ENCODE measurements at regions not wholly inside any gene's neighbourhood (a gene's known extent, or its start where the extent isn't known, plus 50 kb on each side); places are given as distances from the start of the nearest gene placed in this dataset.

GRCh38 chr4:22959483-22959882, 266.7 kb downstream of the GBA3 start:
- Histone ChIP-seq H3K79me2 (ENCODE audit: insufficient read depth, low read length) (no peaks in the 10 kb centered on the region), H3K4me1 (ENCODE audit: insufficient read depth, low read length, poor library complexity, severe bottlenecking) (no peaks in the 10 kb centered on the region), H3K27me3 (ENCODE audit: insufficient read depth, low read length, poor library complexity, severe bottlenecking) (no peaks in the 10 kb centered on the region), H3F3A (ENCODE audit: low read depth) (no peaks in the 10 kb centered on the region), H3K4me3 (ENCODE audit: low read length, poor library complexity, severe bottlenecking) (no peak overlapping the region), H3K9ac (ENCODE audit: low read depth, low read length, poor library complexity, severe bottlenecking) (no peak overlapping the region), H4K20me1 (ENCODE audit: insufficient read depth, low read length, poor library complexity, severe bottlenecking) (no peaks in the 10 kb centered on the region), H3K9me3 (ENCODE audit: insufficient read depth, low read depth, low read length) (no peaks in the 10 kb centered on the region), H3K4me2 (ENCODE audit: low read depth, low read length, poor library complexity, severe bottlenecking) (no peak overlapping the region), H3K36me3 (ENCODE audit: insufficient read depth, low read length) (no peaks in the 10 kb centered on the region), H2AFZ (ENCODE audit: low read length) (no peak overlapping the region), H3K9me2 (replicated peaks; ENCODE audit: low read depth, low read length) (no peaks in the 10 kb centered on the region)
- no peak for TF ChIP-seq EZH2phosphoT487 (IDR thresholded peaks at IDR 0.05; ENCODE audit: borderline replicate concordance)
- no peak for TF ChIP-seq CTCF (conservative IDR thresholded peaks at IDR 0.05; ENCODE audit: low read length)

GRCh38 chr4:22957774-22958309, 265.1 kb downstream of the GBA3 start:
- no peak overlapping the region for H3K4me3 ChIP-seq (ENCODE audit: low read length, poor library complexity, severe bottlenecking)
- no peaks in the 10 kb centered on the region for H4K20me1 ChIP-seq (ENCODE audit: insufficient read depth, low read length, poor library complexity, severe bottlenecking)
- H3K4me2 ChIP-seq (ENCODE audit: low read depth, low read length, poor library complexity, severe bottlenecking), result no peak overlapping the region

GRCh38 chr4:22949161-22949855, 256.6 kb downstream of the GBA3 start:
- Histone ChIP-seq H2AFZ (ENCODE audit: low read length) (no peak overlapping the region), H4K20me1 (ENCODE audit: insufficient read depth, low read length, poor library complexity, severe bottlenecking) (no peaks in the 10 kb centered on the region), H3K4me3 (ENCODE audit: low read length, poor library complexity, severe bottlenecking) (no peak overlapping the region), H3K4me1 (ENCODE audit: insufficient read depth, low read length, poor library complexity, severe bottlenecking) (no peaks in the 10 kb centered on the region), H3K36me3 (ENCODE audit: insufficient read depth, low read length) (no peaks in the 10 kb centered on the region), H3K4me2 (ENCODE audit: low read depth, low read length, poor library complexity, severe bottlenecking) (no peak overlapping the region), H3K79me2 (ENCODE audit: insufficient read depth, low read length) (no peaks in the 10 kb centered on the region), H3K9me3 (ENCODE audit: insufficient read depth, low read depth, low read length) (no peaks in the 10 kb centered on the region), H3K27me3 (ENCODE audit: insufficient read depth, low read length, poor library complexity, severe bottlenecking) (no peaks in the 10 kb centered on the region), H3K9ac (ENCODE audit: low read depth, low read length, poor library complexity, severe bottlenecking) (no peak overlapping the region), H3K9me2 (replicated peaks; ENCODE audit: low read depth, low read length) (no peaks in the 10 kb centered on the region), H3F3A (ENCODE audit: low read depth) (no peaks in the 10 kb centered on the region)
- no peak for TF ChIP-seq CTCF (conservative IDR thresholded peaks at IDR 0.05; ENCODE audit: low read length)
- no peak for TF ChIP-seq EZH2phosphoT487 (IDR thresholded peaks at IDR 0.05; ENCODE audit: borderline replicate concordance)

More at GRCh38 chr4:22957774-22958309, 265.1 kb downstream of the GBA3 start:
- Histone ChIP-seq H3K9ac (ENCODE audit: low read depth, low read length, poor library complexity, severe bottlenecking) (no peak overlapping the region), H3K27me3 (ENCODE audit: insufficient read depth, low read length, poor library complexity, severe bottlenecking) (no peaks in the 10 kb centered on the region), H3K79me2 (ENCODE audit: insufficient read depth, low read length) (no peaks in the 10 kb centered on the region), H3K36me3 (ENCODE audit: insufficient read depth, low read length) (no peaks in the 10 kb centered on the region), H3F3A (ENCODE audit: low read depth) (no peaks in the 10 kb centered on the region), H3K9me2 (replicated peaks; ENCODE audit: low read depth, low read length) (no peaks in the 10 kb centered on the region), H2AFZ (ENCODE audit: low read length) (no peak overlapping the region), H3K9me3 (ENCODE audit: insufficient read depth, low read depth, low read length) (no peaks in the 10 kb centered on the region), H3K4me1 (ENCODE audit: insufficient read depth, low read length, poor library complexity, severe bottlenecking) (no peaks in the 10 kb centered on the region)
- TF ChIP-seq CTCF (conservative IDR thresholded peaks at IDR 0.05; ENCODE audit: low read length) (no peak), EZH2phosphoT487 (IDR thresholded peaks at IDR 0.05; ENCODE audit: borderline replicate concordance) (no peak)
